ENCODE measurements at regions not wholly inside any gene's neighbourhood (a gene's known extent, or its start where the extent isn't known, plus 50 kb on each side); places are given as distances from the start of the nearest gene placed in this dataset.

DNA sequence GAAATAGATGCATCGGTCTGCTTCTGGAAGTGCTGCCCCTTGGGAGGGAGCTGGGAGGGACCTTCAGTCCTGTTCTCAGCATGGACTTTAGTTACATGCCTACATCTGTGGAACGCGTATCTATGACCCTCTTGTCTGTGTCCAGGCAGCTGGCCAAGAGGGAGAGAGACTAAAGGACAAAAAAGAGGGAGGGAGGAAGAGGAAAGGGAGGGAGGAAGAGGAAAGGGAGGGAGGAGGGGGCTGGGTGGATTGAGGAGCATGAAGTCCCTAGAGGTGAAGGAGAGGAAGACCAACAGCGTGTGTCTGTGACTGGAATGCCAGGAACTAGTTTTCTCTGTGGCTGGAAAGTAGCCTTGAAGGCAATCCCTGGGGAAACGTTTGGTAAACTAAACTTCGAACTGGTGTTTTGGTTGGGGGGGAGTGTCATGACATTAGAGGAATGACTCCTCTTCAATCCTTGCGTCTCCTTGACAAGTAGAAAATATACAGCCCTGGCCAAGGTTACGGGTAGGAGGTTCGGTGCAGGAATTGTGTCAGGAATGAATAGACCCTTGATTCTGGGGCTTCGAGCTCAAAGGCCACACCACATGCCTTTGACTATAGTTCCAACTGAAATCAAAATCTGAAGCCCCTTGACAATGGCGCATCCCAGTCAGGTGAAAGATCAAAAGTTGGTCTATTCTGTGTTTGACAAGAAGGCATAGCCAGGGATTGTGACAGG, 52.0 kb upstream of the PLEKHG1 start:
- no peaks in the 10 kb centered on the region for H3K36me3 Mint-ChIP-seq
- H3K4me3 Mint-ChIP-seq: no peak overlapping the region
- peaks cover 24% of the 10 kb centered on the region for H3K4me1 Mint-ChIP-seq
- no peak for DNase-seq (ENCODE audit: low spot score in 2 of 2, unreplicated experiment in 2 of 2)
- H3K27ac Mint-ChIP-seq: no peak overlapping the region
- peaks cover 1% of the 10 kb centered on the region for H3K9me3 Mint-ChIP-seq
- no peaks in the 10 kb centered on the region for H3K27me3 Mint-ChIP-seq (ENCODE audit: low read depth)
- TF ChIP-seq, protein P1, sequence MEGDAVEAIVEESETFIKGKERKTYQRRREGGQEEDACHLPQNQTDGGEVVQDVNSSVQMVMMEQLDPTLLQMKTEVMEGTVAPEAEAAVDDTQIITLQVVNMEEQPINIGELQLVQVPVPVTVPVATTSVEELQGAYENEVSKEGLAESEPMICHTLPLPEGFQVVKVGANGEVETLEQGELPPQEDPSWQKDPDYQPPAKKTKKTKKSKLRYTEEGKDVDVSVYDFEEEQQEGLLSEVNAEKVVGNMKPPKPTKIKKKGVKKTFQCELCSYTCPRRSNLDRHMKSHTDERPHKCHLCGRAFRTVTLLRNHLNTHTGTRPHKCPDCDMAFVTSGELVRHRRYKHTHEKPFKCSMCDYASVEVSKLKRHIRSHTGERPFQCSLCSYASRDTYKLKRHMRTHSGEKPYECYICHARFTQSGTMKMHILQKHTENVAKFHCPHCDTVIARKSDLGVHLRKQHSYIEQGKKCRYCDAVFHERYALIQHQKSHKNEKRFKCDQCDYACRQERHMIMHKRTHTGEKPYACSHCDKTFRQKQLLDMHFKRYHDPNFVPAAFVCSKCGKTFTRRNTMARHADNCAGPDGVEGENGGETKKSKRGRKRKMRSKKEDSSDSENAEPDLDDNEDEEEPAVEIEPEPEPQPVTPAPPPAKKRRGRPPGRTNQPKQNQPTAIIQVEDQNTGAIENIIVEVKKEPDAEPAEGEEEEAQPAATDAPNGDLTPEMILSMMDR (IDR thresholded peaks at IDR 0.05; ENCODE audit: unreplicated experiment): no peak

DNA sequence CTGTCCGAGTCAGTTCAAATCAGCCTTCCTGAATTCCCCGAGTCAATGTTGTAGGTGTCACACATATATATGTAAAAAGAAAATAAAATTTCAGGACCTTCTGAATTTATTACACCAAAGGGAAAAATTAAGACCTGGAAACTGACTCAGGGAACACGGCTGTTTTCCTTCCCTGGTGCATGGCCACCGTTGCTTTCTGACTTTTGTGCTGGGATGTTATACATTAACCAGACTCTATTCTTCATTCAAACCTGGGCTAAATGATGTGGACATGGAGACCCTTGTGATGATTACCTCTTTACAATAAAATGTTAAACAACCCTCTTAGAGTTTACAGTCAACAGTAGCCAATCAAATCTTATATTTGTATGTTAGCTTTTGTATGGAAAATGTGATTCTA, 51.4 kb upstream of the PLEKHG1 start:
- Mint-ChIP-seq H3K36me3 (no peaks in the 10 kb centered on the region), H3K27me3 (ENCODE audit: low read depth) (no peaks in the 10 kb centered on the region), H3K4me3 (no peak overlapping the region), H3K9me3 (peaks cover 8% of the 10 kb centered on the region), H3K27ac (no peak overlapping the region), H3K4me1 (peaks cover 24% of the 10 kb centered on the region)
- no peak for DNase-seq (ENCODE audit: low spot score in 2 of 2, unreplicated experiment in 2 of 2)
- TF ChIP-seq, protein P1 (IDR thresholded peaks at IDR 0.05; ENCODE audit: unreplicated experiment): no peak

GRCh38 chr6:150549007-150549406, 50.7 kb upstream of the PLEKHG1 start:
- Mint-ChIP-seq H3K4me1 (peaks cover 24% of the 10 kb centered on the region), H3K27me3 (ENCODE audit: low read depth) (no peaks in the 10 kb centered on the region), H3K36me3 (no peaks in the 10 kb centered on the region), H3K4me3 (no peak overlapping the region), H3K27ac (no peak overlapping the region), H3K9me3 (peaks cover 9% of the 10 kb centered on the region)
- TF ChIP-seq, protein P1 (IDR thresholded peaks at IDR 0.05; ENCODE audit: unreplicated experiment): no peak
- no peak for DNase-seq (ENCODE audit: low spot score in 2 of 2, unreplicated experiment in 2 of 2)

DNA sequence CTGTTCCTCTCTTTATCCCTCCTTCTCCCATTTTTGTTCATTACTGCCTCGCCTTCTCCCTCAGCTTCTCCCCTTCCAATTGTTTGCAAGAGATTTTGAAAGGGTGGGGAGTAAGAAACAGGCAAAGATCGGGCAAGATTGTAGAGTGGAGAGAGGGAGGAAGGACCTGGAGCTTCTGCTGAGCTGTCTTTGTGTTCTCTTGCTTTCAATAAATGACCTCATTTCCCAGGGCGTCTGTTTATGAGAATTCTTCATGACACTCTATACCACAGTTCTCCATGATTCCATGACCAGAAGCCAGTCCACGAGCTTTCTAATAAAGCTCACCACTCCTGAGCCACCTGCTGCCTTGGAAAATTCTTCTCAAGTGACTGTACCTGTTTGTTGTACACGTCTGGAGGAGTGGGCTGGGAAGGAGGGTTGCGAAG, 50.0 kb upstream of the PLEKHG1 start:
- H3K36me3 Mint-ChIP-seq: no peaks in the 10 kb centered on the region

More for the DNA sequence above, 50.0 kb upstream of the PLEKHG1 start:
- Mint-ChIP-seq H3K9me3 (peaks cover 9% of the 10 kb centered on the region), H3K27ac (no peak overlapping the region), H3K27me3 (ENCODE audit: low read depth) (no peaks in the 10 kb centered on the region), H3K4me1 (peaks cover 24% of the 10 kb centered on the region), H3K4me3 (no peak overlapping the region)
- TF ChIP-seq, protein P1 (IDR thresholded peaks at IDR 0.05; ENCODE audit: unreplicated experiment): no peak
- DNase-seq (ENCODE audit: low spot score in 2 of 2, unreplicated experiment in 2 of 2): no peak

All from mesothelial cell of epicardium (in vitro differentiated cells).